OCI-LY1 (cell line): ENCODE measurements at regions not wholly inside any gene's neighbourhood (a gene's known extent, or its start where the extent isn't known, plus 50 kb on each side); places are given as distances from the start of the nearest gene placed in this dataset.

Source experiments
- EZH2 ChIP-seq: fragments of 200-600 bp; sonication (generic), shearing (Covaris generic); IDR thresholded peaks from 2 replicates; pipeline ENCODE4 v1.8.0; 2017; ENCODE audit warnings: borderline replicate concordance, mixed run types, mild to moderate bottlenecking, antibody characterized with exemption, low read length, moderate library complexity, mixed read lengths
- TF ChIP-seq, protein P1 (sequence below): fragments of 200-600 bp; sonication (generic), shearing (Covaris generic); IDR thresholded peaks from 2 replicates; pipeline ENCODE4 v1.5.1; 2017; ENCODE audit warnings: mild to moderate bottlenecking, antibody characterized with exemption, low read length, moderate library complexity, mixed read lengths

DNA sequence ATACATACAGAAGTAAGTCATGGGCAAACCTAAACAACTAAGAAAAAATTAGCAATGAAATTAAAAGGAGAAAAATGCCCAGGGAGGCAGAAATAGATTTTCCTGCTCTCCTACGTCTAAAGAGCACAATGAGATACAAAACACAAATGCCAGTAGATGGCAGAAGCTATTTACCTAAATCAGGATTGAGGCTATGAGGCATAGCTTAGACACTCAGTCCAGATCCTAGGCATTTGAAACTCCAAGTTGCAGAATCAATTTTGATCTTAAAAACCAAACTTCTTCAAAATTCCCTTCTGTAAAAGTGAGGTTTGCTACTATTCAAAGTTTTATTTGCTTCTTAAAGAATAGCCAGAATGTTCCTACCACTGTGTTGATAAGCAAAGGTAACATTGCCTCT lies 368.6 kb downstream of the DAD1 start:
- TF ChIP-seq, protein P1, sequence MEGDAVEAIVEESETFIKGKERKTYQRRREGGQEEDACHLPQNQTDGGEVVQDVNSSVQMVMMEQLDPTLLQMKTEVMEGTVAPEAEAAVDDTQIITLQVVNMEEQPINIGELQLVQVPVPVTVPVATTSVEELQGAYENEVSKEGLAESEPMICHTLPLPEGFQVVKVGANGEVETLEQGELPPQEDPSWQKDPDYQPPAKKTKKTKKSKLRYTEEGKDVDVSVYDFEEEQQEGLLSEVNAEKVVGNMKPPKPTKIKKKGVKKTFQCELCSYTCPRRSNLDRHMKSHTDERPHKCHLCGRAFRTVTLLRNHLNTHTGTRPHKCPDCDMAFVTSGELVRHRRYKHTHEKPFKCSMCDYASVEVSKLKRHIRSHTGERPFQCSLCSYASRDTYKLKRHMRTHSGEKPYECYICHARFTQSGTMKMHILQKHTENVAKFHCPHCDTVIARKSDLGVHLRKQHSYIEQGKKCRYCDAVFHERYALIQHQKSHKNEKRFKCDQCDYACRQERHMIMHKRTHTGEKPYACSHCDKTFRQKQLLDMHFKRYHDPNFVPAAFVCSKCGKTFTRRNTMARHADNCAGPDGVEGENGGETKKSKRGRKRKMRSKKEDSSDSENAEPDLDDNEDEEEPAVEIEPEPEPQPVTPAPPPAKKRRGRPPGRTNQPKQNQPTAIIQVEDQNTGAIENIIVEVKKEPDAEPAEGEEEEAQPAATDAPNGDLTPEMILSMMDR, result no peak
- no peak for TF ChIP-seq EZH2
